GM21529 (cell line): ENCODE measurements at regions not wholly inside any gene's neighbourhood (a gene's known extent, or its start where the extent isn't known, plus 50 kb on each side); places are given as distances from the start of the nearest gene placed in this dataset.
"Not testable (repeated sequence)": the region's sequence is repeated elsewhere in the genome, so short reads cannot be mapped to it uniquely, and the experiment has no call there.

Source experiments
- ATAC-seq: cut with Tn5 transposase; IDR thresholded peaks from one replicate; pipeline ENCODE4 v1.9.1; 2021; ENCODE audit not compliant: unreplicated experiment

DNA sequence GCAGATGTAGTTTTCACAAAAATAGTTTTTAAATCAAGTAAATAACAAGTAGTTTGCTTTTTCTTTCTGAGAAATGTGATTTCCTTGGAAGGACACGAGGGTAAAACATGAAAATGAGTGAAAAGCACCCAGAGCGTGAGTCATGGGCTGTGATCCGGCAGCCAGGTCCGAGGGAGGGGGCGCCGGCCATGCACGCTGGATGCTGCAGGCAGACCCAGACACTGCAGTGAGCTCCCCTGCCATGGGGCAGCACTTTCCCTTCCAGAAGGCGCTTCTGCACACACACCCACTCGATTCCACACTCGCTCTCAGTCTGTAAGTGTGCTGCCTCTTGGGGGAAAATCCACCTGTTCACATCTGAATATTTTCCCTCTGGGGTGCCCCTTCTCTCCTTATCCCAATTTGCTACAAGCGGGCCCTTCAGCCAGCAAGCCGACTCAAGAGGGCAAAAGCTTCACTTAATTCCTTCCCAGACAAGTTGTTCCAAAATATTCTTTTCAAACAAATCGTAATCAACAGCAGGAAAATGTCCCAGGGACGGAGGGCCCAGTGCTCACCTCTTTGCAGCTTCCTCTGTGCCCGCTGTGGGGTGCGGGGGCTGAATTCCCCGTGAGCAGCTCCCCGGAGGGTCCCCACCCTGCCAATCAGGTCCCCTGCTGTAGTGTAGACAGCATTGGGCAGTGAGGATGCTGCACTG, 87.0 kb upstream of the ID2 start:
- no peak for ATAC-seq

DNA sequence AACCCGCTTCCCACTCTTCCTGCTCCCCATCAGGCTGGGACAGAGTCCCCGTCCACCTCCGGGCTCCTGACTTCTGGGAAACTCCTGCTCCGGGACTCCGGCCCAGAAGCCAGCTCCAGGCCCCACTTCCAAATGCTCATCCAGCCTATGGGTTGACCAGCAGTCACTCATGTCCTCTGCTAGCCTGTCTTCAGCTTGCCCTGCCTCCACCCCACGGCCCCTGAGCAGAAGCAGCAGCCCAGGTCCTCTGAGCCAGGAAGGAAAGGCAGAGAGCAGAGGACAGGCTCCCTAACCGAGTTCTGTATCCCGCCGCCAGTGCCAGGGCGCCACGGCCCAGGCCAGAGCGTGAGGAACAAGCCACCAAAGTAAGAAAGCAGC, 86.4 kb upstream of the ID2 start:
- no peak for ATAC-seq

DNA sequence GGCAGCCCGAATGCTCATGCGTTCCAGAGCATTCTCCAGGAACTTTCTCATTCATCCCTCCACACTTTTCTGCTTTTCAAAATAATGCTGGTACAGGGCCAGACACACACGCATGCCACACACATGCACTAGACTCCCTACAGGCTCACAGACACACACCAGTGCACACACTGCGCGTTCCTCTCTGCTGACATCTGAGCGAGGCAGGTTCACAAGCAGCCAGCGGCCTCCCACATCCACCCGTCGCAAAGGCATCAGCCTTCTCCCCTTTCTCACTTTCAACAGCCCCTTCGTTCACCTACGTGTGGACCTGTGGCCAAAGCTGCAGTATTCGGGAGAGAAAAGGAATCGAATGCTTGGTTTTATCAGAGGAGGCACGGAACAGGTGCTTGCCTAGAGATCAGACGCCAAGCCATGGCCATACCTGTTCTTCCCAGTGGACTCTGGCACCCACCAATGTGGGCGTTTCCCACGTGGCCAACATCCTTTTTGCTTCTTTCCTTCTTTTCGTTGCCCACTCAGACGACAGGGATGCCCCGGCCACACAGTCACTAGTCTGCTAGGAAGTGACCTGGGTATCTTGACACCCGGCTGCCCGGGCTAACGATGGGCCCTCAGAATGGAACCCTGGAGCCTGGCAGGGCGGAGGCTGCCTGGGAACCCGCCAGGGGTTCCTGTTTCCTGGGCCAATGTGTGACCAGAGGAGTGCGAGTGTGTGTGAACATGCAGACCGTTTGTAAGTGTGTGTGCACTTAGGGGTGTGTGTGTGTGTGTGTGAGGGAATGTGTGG, 85.8 kb upstream of the ID2 start:
- no peak for ATAC-seq

DNA sequence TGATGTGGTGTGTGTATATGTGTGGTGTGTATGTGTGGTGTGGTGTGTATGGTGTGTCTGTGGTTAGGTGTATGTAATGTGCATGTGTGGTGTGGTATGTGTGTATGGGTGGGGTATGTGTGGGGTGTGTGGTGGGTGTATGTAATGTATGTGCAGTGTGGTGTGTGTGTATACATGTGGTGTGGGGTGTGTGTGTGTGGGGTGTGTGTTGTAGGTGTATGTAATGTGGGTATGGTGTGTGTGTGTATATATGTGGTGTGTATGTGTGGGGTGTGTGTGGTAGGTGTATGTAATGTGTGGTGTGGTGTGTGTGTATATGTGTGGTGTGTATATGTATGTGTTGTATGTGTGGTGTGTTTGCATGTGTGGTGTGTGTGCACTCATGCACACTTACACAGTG, 84.8 kb upstream of the ID2 start:
- ATAC-seq: no peak

DNA sequence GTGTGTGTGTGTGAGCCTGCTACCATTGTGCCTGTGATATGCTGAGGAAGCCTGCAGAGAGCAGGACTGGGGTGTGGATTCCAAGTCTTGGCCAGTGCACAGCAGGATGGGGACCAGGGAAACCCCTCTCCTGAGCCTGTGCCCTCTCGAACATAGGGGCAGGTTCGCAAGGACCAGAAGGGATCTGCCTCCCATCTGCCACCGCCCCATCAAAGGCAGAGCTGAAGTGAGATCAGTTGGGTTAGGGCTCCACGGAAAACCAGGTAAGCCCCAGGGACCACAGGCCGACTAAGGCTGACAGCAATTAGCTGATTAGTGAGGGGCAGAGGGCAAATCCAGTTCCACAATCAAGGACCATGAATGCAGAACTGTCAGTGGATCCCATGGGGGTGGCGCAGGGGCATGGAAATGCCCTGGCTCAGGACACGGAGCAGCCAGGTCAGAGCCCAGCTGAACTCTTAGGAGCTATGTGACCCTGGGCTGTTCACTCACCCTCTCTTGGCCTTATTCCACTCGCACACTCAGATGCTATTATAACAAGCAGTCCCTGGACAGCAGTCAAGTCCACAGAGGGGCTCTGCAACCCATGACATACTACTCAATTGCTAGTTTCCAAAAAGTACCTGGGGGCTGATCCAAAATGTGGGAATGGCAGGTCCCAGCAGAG, 84.2 kb upstream of the ID2 start:
- no peak for ATAC-seq

DNA sequence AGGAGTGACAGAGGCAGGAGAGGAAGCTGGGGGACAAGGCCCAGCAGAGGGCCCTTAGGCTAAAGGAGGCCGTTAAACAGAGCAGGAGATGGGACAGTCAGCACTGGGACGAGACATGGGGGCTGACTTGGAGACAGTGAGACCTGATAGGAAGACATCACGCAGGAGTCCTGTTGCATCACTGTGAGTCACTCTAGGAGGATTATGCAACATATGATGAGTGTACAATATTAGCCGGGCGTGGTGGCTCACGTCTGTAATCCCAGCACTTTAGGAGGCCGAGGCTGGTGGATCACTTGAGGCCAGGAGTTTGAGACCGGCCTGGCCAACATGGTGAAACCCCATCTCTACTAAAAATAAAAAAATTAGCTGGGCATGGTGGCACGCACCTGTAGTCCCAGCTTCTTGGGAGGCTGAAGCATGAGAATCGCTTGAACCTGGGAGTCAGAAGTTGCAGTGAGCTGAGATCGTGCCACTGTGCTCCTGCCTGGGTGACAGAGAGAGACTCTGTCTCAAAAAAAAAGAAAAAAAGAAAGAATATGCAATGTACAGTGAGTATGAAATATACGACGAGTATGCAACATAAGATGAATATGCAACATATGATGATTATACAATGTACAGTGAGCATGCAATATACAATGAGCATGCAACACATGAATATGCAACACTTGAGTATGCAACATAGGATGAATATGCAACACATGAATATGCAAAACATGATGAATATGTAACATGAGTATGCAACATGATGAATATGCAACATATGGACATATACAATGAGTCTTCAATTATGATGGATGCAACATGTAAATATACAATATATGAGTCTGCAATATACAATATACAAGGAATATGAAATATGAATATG, 83.3 kb upstream of the ID2 start:
- ATAC-seq: no peak

DNA sequence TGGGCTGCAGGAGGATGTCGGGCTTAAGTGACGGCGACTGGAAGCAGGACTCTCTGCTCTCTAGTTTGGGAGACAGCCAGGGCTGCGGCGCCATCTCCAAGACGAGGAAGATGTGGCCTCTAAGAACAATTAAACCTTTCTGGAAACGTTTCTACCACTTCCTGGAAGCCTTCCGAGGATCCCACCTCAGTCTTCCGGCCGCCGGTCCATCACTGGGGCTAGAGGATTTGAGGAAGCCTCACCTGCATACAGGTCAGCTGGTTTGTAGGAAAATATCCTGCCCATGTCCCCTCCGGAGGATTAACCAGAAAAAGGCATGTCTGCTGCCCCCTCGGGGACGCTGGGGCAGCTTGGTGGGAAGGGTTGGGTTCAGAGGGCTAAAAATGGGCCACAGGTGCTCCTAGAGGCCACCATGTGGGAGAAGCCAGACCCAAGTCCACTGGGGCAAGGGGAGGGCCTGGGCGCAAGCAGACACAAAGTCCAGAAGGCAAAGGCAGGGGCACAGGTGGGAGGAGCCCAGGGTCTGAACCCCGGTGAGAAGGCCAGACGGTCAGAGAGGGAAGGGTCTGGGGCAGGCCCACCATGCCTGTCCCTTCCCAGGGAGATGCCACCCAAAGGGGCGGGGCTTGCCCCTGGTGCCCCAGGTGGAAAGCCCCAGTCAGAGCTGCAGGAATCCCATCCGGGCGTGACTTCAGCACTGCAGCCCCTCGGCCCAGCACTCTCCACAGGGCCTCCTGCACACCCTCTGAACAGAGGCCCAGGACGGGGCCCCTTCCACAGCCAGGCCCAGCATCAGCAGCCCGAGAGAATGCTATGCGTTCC, 82.2 kb upstream of the ID2 start:
- ATAC-seq: no peak

DNA sequence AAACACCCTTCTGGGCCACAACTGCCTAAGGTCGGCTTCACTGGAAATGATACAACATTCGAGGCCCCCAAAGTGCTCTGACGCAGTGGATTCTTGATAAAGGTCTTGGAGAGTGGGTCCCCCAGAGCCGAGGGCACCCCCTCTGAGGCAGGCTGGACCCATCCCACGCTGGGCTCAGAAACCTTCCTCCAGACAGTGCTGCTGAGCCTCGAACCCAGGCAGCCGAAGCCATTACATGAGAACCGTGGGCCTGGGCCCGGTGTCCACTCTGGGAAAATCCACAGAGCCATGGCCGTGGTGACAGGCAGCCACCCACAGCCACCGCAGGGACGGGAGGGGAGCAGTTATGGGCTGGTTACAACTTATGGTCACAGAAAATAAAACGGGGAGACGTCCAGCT, 81.4 kb upstream of the ID2 start:
- no peak for ATAC-seq

DNA sequence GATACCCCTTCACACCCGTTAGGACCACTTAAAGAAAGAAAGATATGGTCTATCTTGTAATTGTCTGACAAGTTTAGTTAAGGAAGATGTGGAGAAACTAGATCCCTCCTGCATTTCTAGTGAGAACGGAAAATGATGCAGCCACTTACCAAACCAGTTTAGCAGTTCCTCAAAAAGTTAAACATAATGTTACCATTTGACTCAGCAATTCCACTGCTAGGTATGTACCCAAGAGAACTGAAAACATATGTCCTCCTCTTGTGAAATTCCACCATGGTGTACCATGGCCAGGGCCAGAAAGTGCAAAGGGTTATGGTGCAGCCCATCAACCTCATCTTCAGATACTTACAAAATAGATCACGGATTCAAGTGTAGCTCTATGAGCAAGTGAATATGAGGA, 79.0 kb upstream of the ID2 start:
- ATAC-seq: peak; percentile 53

DNA sequence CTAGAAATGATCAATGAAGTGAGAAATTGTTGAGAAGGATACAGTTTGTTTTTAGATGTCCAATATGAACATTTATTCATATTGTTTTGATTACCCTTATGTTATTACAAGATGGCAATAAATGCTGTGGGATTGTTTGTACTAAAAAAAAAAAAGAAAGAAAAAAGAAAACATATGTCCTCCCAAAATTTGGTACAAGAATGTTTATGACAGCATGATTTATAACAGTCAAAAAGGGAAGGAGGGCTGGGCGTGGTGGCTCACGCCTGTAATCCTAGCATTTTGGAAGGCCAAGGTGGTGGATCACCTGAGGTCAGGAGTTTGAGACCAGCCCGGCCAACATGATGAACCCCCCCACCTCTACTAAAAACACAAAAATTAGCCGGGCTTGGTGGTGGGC, 78.5 kb upstream of the ID2 start:
- ATAC-seq: not testable (repeated sequence)

DNA sequence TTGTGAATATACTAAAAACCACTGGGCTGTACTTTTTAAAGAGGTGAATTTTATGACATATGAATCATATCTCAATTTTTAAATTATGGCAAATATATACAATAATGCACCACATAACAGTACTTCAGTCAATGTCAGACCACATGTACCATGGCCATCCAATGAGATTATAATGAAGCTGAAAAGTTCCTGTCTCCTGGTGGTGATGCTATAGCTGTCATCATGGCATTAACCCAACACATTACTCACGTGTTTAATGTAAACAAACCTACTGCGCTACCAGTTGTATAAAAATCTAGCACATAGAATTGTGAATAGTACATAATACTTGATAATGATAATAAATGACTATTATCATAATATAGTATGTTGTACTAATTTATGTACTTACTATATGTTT, 77.6 kb upstream of the ID2 start:
- ATAC-seq: no peak

DNA sequence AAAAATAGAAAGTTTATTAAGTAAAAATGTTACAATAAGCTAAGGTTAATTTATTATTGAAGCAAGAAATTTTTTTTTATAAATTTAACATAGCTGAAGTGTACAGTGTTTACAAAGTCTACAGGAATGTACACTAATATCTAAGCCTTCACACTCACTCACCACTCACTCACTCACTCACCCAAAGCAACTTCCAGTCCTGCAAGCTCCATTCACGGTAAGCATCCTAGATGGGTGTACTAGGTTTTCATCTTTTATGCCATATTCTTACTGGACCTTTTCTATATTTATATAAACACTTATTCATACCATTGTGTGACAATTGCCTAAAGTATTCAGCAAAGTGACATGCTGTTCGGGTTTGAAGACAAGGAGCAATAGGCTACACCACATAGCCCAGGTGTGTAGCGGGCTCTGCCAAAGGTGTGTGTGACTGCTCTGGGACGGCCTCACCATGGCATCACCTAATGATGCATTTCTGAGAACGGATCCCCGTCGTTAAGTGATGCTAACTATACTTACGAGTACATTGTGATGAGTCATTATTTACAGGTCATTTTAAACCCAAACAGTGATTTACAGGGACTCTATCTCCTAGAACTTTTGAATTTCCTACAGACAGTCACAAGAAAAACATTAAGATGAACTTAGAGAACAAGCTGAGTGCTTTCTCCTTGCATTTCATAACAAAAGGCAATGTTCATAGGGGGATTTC, 76.3 kb upstream of the ID2 start:
- no peak for ATAC-seq

DNA sequence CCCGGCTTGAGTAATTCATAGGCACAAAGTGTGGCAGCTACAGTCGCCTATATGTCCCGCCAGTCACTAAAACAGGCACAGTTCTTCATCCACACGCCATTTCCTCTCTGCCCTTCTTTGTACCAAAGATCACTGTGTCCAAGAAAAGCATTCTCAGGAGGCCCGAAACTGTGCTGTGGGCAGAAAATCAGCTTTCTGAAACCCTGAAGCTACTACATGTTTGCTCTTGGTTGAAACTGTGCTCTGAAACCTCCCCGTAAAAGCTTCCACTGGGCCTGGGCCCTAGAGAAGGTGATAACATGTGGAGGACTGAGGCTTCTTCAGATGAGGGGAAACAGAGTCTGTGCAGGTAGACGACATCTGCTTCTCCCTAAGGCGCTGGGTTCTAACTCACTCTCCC, 75.6 kb upstream of the ID2 start:
- peak; percentile 94 for ATAC-seq

DNA sequence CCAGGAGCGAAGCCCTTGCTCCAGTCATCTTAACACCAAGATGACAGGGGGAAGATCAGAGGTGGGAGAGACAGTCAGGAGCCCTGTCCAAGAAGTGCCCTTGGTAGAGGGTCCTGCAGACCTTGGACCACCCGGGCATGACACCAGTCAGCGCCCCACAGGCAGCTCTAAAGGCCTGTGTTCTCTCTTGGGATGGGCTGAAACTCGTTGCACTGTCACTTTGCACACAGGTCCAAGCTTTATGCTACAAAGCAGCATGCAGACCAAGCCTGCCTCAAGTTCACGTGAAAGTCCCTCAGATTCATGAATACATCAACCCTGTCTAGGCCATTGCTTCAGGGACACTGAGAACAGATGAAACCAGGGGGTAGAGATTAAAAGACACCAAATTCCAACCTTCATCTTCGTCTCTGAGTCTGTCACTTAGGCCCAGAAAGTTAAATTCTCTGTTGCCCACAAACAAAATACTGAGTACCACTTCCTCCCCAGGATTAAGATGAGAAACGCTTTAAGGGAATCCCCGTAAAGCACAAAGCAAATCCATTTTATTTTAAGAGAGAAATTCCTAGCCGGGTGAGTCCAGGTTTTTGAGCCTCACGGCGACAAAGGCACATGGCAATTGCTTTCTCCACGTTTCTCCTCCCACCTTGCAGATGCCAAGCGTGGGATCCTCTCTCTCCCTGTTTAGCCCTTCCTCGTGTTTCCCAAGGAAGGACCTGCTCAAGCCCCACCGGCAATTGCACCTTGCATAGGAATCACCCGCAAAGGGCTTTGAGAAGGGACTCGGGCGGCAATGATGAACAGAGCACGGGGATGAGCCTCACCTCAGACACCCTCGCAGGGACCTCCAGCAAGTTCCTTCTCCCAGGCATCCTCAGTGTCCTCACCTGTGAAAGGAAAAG, 75.0 kb upstream of the ID2 start:
- peak; percentile 16 for ATAC-seq

DNA sequence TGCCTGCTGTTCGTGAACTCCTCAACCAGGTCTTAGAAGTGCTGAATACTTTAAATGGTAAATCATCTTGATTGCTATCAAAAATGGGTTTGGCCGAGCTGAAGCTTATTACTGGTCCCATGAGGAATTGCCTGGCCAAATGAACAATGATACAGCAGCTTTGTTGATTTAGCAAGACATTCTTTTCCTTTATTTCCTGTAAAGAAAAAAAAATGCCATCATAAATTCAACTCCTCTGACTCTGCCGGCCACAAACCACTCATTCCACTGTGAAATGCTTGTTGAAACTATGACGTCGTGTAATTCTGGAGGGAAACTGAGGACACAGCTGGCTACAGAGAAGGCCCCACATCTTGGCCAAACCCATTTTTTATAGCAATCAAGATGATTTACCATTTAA, 74.2 kb upstream of the ID2 start:
- no peak for ATAC-seq

DNA sequence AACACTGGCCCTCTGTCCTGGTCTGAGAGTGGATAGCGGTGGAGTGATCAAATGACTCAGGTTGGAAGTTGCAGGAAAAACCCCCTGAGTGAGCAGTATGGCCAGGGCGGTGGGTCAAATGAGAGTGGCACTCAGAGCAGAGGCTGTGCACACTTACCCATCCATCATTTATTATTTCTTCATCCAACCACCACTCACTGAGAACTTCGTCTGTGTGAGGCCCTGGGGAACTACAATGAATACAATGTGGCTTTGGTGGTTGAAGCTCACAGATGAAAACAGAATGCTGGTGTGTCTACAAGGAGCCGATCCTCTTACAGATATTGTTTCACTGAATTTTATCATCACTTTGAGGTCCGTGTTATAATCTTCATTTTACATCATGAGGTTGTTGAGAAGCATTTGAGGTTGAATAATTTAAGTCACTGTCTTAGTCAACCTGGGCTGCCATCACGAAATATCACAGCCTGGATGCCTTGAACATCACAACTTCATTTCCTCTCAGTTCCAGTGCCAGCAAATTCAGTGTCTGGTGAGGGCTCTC, 73.4 kb upstream of the ID2 start:
- ATAC-seq: no peak

DNA sequence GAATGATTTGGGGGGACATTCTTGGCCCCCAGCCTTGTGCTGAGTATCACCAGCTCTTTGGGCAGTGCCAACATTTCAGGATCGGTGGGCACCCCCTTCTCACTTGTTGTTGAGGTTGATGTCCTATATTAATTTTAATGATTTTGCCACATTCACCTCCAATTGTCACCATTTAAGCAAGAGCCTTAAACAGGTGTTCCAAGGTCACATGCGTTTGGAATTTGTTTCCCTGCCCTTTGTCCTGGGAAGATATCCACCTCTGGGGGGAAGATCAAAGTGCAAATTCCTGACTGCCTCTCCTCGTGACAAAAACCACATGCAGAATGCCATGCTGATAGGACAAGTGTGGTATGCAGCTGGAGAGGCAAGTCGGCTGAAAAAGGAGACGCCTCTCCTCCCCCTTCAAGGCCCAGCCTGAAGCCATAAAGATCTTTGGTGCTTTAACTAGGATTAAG, 72.5 kb upstream of the ID2 start:
- no peak for ATAC-seq

DNA sequence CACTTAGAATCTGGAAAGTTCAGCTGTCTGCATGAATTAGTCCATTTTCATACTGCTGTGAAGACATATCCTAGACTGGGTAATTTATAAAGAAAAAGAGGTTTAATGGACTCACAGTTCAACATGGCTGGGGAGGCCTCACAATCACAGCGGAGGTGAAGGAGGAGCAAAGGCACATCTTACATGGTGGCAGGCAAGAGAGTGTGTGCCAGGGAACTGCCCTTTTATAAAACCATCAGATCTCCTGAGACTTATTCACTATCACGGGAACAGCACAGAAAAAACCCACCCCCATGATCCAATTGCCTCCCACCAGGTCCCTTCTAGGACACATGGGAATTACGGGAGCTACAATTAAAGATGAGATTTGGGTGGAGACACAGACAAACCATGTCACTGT, 71.1 kb upstream of the ID2 start:
- ATAC-seq: not testable (repeated sequence)
